ENCODE measurements at regions not wholly inside any gene's neighbourhood (a gene's known extent, or its start where the extent isn't known, plus 50 kb on each side); places are given as distances from the start of the nearest gene placed in this dataset.
A peak's percentile ranks its signal among the peaks of the same experiment; 100 is the strongest.

DNA sequence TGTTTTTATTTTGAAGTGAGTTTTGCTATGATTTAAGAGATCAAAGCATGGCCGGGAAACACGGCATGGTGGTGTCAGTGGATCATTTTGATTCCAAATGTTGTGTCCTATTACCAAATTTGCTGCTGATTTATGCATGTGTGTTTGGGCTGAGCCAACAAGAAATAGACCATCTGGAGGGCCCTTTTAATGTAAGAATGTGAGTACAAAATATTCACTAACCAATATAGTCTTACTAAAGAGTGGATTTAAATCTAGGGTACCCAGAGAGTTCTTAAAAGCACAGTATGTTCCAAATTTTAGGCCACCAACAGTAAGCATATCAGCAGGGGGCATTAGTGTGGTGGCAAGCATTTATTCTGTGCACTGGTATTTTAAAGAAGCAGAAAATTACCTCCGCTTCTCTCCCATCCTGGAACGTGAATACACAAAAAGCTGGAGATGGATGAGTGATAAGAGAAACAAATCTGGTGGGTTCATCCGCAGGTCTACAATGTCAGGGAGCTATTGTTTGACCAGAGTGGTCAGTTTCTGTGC, 444.4 kb upstream of the IGFBP7 start:
- H3K9me3 Mint-ChIP-seq, result peaks cover 10 to 12% of the 10 kb centered on the region in 2 experiments
- Histone ChIP-seq H3K27ac (ENCODE audit: insufficient read length, low read depth, low read length) (no peak overlapping the region), H2BK15ac (ENCODE audit: low read depth, low read length) (no peak overlapping the region), H4K5ac (ENCODE audit: insufficient read length, low read depth, low read length) (no peak overlapping the region), H3T11ph (ENCODE audit: low read length) (no peak overlapping the region), H3K23me2 (ENCODE audit: insufficient read length, low read depth, low read length, poor library complexity, severe bottlenecking) (no peaks in the 10 kb centered on the region), H2AK5ac (ENCODE audit: insufficient read length, low read length) (no peak overlapping the region), H3K4me1 (ENCODE audit: insufficient read depth, low read length) (no peaks in the 10 kb centered on the region), H4K20me1 (ENCODE audit: control insufficient read depth, insufficient read depth, insufficient read length) (no peaks in the 10 kb centered on the region), H2BK5ac (ENCODE audit: insufficient read length, low read length) (no peak overlapping the region), H4K91ac (ENCODE audit: insufficient read length, low read depth, low read length) (no peak overlapping the region), H3K4ac (ENCODE audit: low read depth, low read length) (no peak overlapping the region), H2BK12ac (ENCODE audit: insufficient read length, low read depth, low read length) (no peak overlapping the region), H3K23ac (ENCODE audit: insufficient read length, low read depth, low read length) (no peak overlapping the region), H3K79me1 (ENCODE audit: insufficient read depth, low read depth, low read length, poor library complexity, severe bottlenecking) (no peaks in the 10 kb centered on the region), H3K18ac (ENCODE audit: insufficient read length, low read depth, low read length) (no peak overlapping the region), H3K14ac (ENCODE audit: insufficient read depth, low read length) (no peak overlapping the region), H3K27me3 (ENCODE audit: insufficient read depth, low read length) (no peaks in the 10 kb centered on the region), H2BK120ac (ENCODE audit: low read depth, low read length, poor library complexity, severe bottlenecking) (no peak overlapping the region), H4K8ac (replicated peaks; ENCODE audit: insufficient read length, low read depth, low read length) (no peak overlapping the region), H2AFZ (ENCODE audit: low read length) (peak overlapping the region; percentile 32), H3K9me3 (ENCODE audit: control insufficient read depth, low read depth, low read length) (no peaks in the 10 kb centered on the region), H3K9ac (ENCODE audit: extremely low read depth, insufficient read length, low read length) (no peak overlapping the region), H3K79me2 (ENCODE audit: insufficient read depth, low read length) (no peaks in the 10 kb centered on the region), H2BK20ac (ENCODE audit: low read depth, low read length, poor library complexity, severe bottlenecking) (no peak overlapping the region), H3K56ac (ENCODE audit: insufficient read length, low read depth, low read length) (no peak overlapping the region), H3K4me2 (ENCODE audit: insufficient read depth, insufficient read length, low read length) (no peak overlapping the region)
- TF ChIP-seq, protein P1, sequence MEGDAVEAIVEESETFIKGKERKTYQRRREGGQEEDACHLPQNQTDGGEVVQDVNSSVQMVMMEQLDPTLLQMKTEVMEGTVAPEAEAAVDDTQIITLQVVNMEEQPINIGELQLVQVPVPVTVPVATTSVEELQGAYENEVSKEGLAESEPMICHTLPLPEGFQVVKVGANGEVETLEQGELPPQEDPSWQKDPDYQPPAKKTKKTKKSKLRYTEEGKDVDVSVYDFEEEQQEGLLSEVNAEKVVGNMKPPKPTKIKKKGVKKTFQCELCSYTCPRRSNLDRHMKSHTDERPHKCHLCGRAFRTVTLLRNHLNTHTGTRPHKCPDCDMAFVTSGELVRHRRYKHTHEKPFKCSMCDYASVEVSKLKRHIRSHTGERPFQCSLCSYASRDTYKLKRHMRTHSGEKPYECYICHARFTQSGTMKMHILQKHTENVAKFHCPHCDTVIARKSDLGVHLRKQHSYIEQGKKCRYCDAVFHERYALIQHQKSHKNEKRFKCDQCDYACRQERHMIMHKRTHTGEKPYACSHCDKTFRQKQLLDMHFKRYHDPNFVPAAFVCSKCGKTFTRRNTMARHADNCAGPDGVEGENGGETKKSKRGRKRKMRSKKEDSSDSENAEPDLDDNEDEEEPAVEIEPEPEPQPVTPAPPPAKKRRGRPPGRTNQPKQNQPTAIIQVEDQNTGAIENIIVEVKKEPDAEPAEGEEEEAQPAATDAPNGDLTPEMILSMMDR (conservative IDR thresholded peaks at IDR 0.05), result no peak
- H3K27me3 Mint-ChIP-seq (ENCODE audit: low read depth), result no peaks in the 10 kb centered on the region
- no peak overlapping the region for H3K4me3 Mint-ChIP-seq
- no CpG with 5 or more reads among the region's 5 CpGs for WGBS (ENCODE audit: extremely low coverage, insufficient read length, low lambda C conversion rate)
- DNase-seq, result no peak
- H3K27ac Mint-ChIP-seq, result no peak overlapping the region
- no peaks in the 10 kb centered on the region for H3K36me3 Mint-ChIP-seq (ENCODE audit: insufficient read depth in 1 of 3, low read depth in 3 of 3)
- H3K4me1 Mint-ChIP-seq, result no peaks in the 10 kb centered on the region
